AG04450 (cell line): ENCODE measurements at regions not wholly inside any gene's neighbourhood (a gene's known extent, or its start where the extent isn't known, plus 50 kb on each side); places are given as distances from the start of the nearest gene placed in this dataset.
"Not testable (repeated sequence)": the region's sequence is repeated elsewhere in the genome, so short reads cannot be mapped to it uniquely, and the experiment has no call there.

Experiments used
- CTCF ChIA-PET: fragments of 300-600, 350-600 bp; formaldehyde crosslinking; extraction: SDS; loops from one replicate; lab custom pipeline; 2022; ENCODE audit warnings: antibody characterized with exemption, inconsistent platforms; lab: Charles Lee
- POLR2A ChIA-PET: fragments of 350-600 bp; formaldehyde crosslinking; extraction: SDS; loops from one replicate; lab custom pipeline; 2021; ENCODE audit warnings: antibody characterized with exemption, inconsistent platforms; lab: Yijun Ruan, JAX
- DNase-seq: peaks from one replicate; pipeline ENCODE4 v3.0.0-alpha.2; 2011; ENCODE audit warnings: low read depth, low spot score
- H3K27ac ChIP-seq: one replicate; pipeline ENCODE4 v1.5.1; 2012; ENCODE audit warnings: low read depth, low read length, control low read depth
- H3K27me3 ChIP-seq: one replicate; pipeline ENCODE4 v1.6.0; 2012; ENCODE audit warnings: low read length; ENCODE audit not compliant: control insufficient read depth, insufficient read depth
- H3K4me3 ChIP-seq: 2 replicates; pipeline ENCODE4 v1.5.1; 2011; ENCODE audit warnings: mild to moderate bottlenecking, low read depth, low read length, control low read depth
- H3K9me3 ChIP-seq: 2 replicates; pipeline ENCODE4 v1.5.1; 2012; ENCODE audit warnings: low read length; ENCODE audit not compliant: control insufficient read depth, insufficient read depth
- CTCF ChIP-seq: IDR thresholded peaks from 2 replicates; pipeline ENCODE4 v1.5.1; 2011; ENCODE audit warnings: low read depth, low read length, control low read depth, inconsistent platforms

- no peak overlapping the region for H3K27ac ChIP-seq
- no peak for TF ChIP-seq CTCF
- no peak for DNase-seq
- CTCF ChIA-PET: no interaction called here
- H3K9me3 ChIP-seq: no peaks in the 10 kb centered on the region
- no peaks in the 10 kb centered on the region for H3K27me3 ChIP-seq
- H3K4me3 ChIP-seq: no peak overlapping the region
- POLR2A ChIA-PET: no interaction called here
These were observed 119.5 kb upstream of the RIMBP3 start for GRCh38 chr22:18731075-18731666.

GRCh38 chr22:18730410-18730809 is 118.7 kb upstream of the RIMBP3 start:
- H3K27me3 ChIP-seq, H3K9me3 ChIP-seq, POLR2A ChIA-PET, H3K27ac ChIP-seq, H3K4me3 ChIP-seq, CTCF ChIA-PET: not testable (repeated sequence)
- peak; percentile 83 for DNase-seq
